Right lobe of liver (tissue), 4 donors: ENCODE measurements at regions not wholly inside any gene's neighbourhood (a gene's known extent, or its start where the extent isn't known, plus 50 kb on each side); places are given as distances from the start of the nearest gene placed in this dataset.

ENCODE experiments used
- POLR2A ChIP-seq: fragments of 450-650 bp; IDR thresholded peaks from one replicate; pipeline ENCODE4 v1.6.1; 2017; ENCODE audit warnings: antibody characterized with exemption, mild to moderate bottlenecking
- TF ChIP-seq, protein P1 (sequence below), 4 donors: fragments of 200-600 bp in 3 of 4; fragments of 450-650 bp in 1 of 4; IDR thresholded peaks; one replicate each; pipeline versions ENCODE4 v1.5.1 to v1.8.0; 2016 to 2022; ENCODE audit warnings: antibody characterized with exemption in 4 of 4, mild to moderate bottlenecking in 2 of 4
- donor health status: DM: no; HTN: no; CAD: no.
- donor health status: DM: no; HTN: no; CAD: no.
- donor health status: DM: no; HTN: yes; CAD: no.

- TF ChIP-seq, protein P1, sequence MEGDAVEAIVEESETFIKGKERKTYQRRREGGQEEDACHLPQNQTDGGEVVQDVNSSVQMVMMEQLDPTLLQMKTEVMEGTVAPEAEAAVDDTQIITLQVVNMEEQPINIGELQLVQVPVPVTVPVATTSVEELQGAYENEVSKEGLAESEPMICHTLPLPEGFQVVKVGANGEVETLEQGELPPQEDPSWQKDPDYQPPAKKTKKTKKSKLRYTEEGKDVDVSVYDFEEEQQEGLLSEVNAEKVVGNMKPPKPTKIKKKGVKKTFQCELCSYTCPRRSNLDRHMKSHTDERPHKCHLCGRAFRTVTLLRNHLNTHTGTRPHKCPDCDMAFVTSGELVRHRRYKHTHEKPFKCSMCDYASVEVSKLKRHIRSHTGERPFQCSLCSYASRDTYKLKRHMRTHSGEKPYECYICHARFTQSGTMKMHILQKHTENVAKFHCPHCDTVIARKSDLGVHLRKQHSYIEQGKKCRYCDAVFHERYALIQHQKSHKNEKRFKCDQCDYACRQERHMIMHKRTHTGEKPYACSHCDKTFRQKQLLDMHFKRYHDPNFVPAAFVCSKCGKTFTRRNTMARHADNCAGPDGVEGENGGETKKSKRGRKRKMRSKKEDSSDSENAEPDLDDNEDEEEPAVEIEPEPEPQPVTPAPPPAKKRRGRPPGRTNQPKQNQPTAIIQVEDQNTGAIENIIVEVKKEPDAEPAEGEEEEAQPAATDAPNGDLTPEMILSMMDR (IDR thresholded peaks at IDR 0.05): no peak
- TF ChIP-seq POLR2A: no peak
Observed at GRCh38 chrX:87798039-87798438, 280.4 kb downstream of the KLHL4 start.
